IPS DF 6.9 (cell line): ENCODE measurements at regions not wholly inside any gene's neighbourhood (a gene's known extent, or its start where the extent isn't known, plus 50 kb on each side); places are given as distances from the start of the nearest gene placed in this dataset.

Source experiments
- DNase-seq: peaks from one replicate; pipeline ENCODE4 v3.0.0-alpha.2; 2013; ENCODE audit warnings: low read depth, low spot score
- H3K27ac ChIP-seq: one replicate; pipeline ENCODE4 v1.5.1; 2013; ENCODE audit warnings: low read length, control low read depth
- H3K27me3 ChIP-seq: 2 replicates; pipeline ENCODE4 v1.6.1; 2013; ENCODE audit warnings: mild to moderate bottlenecking, low read length; ENCODE audit not compliant: control insufficient read depth, insufficient read depth
- H3K36me3 ChIP-seq: 2 replicates; pipeline ENCODE4 v1.6.1; 2013; ENCODE audit warnings: low read length; ENCODE audit not compliant: control insufficient read depth, insufficient read depth
- H3K4me1 ChIP-seq: 2 replicates; pipeline ENCODE4 v1.6.1; 2013; ENCODE audit warnings: low read length; ENCODE audit not compliant: control insufficient read depth, insufficient read depth
- H3K4me3 ChIP-seq: 2 replicates; pipeline ENCODE4 v1.5.1; 2013; ENCODE audit warnings: mild to moderate bottlenecking, low read length
- H3K9me3 ChIP-seq: 2 replicates; pipeline ENCODE4 v1.6.1; 2013; ENCODE audit warnings: low read length, inconsistent platforms; ENCODE audit not compliant: control insufficient read depth, insufficient read depth
- WGBS: extraction: QIAGEN DNeasy Blood & Tissue Kit; methylation state at CpG from one replicate; pipeline ENCODE4 v1.1.7; 2013; ENCODE audit warnings: mixed read lengths, missing lambda C conversion rate; ENCODE audit not compliant: insufficient read length, insufficient coverage; 5-methylcytosine and 5-hydroxymethylcytosine counted together

- Histone ChIP-seq H3K4me1 (no peaks in the 10 kb centered on the region), H3K27me3 (no peaks in the 10 kb centered on the region), H3K36me3 (no peaks in the 10 kb centered on the region), H3K27ac (no peak overlapping the region), H3K4me3 (no peak overlapping the region), H3K9me3 (no peaks in the 10 kb centered on the region)
- no peak for DNase-seq
- no CpG with 5 or more reads among the region's 1 CpG for WGBS
Observed at GRCh38 chr7:126227643-126228042, 1025.1 kb downstream of the GRM8 start.

- no peaks in the 10 kb centered on the region for H3K9me3 ChIP-seq
- no peak overlapping the region for H3K27ac ChIP-seq
- no peaks in the 10 kb centered on the region for H3K36me3 ChIP-seq
- no peaks in the 10 kb centered on the region for H3K4me1 ChIP-seq
- H3K27me3 ChIP-seq: no peaks in the 10 kb centered on the region
- no peak overlapping the region for H3K4me3 ChIP-seq
- DNase-seq: no peak
Observed at GRCh38 chr7:126227055-126227454, 1025.7 kb downstream of the GRM8 start.

GRCh38 chr7:126223729-126224128, 1029.0 kb downstream of the GRM8 start:
- Histone ChIP-seq H3K4me1 (no peaks in the 10 kb centered on the region), H3K9me3 (no peaks in the 10 kb centered on the region), H3K36me3 (no peaks in the 10 kb centered on the region), H3K27me3 (no peaks in the 10 kb centered on the region), H3K4me3 (no peak overlapping the region), H3K27ac (no peak overlapping the region)
- no peak for DNase-seq
- WGBS: no CpG with 5 or more reads among the region's 3 CpGs

DNA sequence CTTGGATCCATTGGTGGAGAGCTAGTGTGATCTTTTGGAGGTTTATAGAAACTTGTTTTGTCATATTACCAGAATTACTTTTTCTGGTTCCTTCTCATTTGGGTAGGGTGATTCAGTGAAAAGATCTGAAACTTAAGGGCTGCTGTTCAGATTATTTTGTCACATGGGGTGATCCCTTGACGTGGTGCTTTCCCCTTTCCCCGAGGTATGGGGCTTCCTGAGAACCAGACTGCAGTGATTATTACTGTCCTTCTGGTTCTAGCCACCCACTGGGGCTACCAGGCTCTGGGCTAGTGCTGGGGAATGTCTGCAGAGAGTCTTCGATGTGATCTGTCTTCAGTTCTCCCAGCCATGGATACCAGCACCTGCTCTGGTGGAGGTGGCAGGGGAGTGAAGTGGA, 1030.0 kb downstream of the GRM8 start:
- Histone ChIP-seq H3K27ac (no peak overlapping the region), H3K4me1 (no peaks in the 10 kb centered on the region), H3K27me3 (no peaks in the 10 kb centered on the region), H3K36me3 (no peaks in the 10 kb centered on the region), H3K9me3 (no peaks in the 10 kb centered on the region), H3K4me3 (no peak overlapping the region)
- no CpG with 5 or more reads among the region's 3 CpGs for WGBS
- DNase-seq: no peak

GRCh38 chr7:126215785-126216184, 1037.0 kb downstream of the GRM8 start:
- no peaks in the 10 kb centered on the region for H3K4me1 ChIP-seq
- H3K4me3 ChIP-seq: no peak overlapping the region
- H3K9me3 ChIP-seq: no peaks in the 10 kb centered on the region; the same call in 1 of the 2 replicates
- DNase-seq: no peak
- WGBS: no CpG with 5 or more reads among the region's 2 CpGs
- no peaks in the 10 kb centered on the region for H3K27me3 ChIP-seq
- H3K36me3 ChIP-seq: no peaks in the 10 kb centered on the region
- no peak overlapping the region for H3K27ac ChIP-seq

GRCh38 chr7:126213876-126214275, 1038.9 kb downstream of the GRM8 start:
- H3K36me3 ChIP-seq: no peaks in the 10 kb centered on the region
- DNase-seq: no peak
- WGBS: no CpG with 5 or more reads among the region's 1 CpG

GRCh38 chr7:126211875-126212274, 1040.9 kb downstream of the GRM8 start:
- Histone ChIP-seq H3K9me3 (no peaks in the 10 kb centered on the region; the same call in 1 of the 2 replicates), H3K4me1 (no peaks in the 10 kb centered on the region), H3K4me3 (no peak overlapping the region), H3K27me3 (no peaks in the 10 kb centered on the region), H3K36me3 (no peaks in the 10 kb centered on the region), H3K27ac (no peak overlapping the region)
- DNase-seq: no peak

More at GRCh38 chr7:126213876-126214275, 1038.9 kb downstream of the GRM8 start:
- Histone ChIP-seq H3K27me3 (no peaks in the 10 kb centered on the region), H3K4me1 (no peaks in the 10 kb centered on the region), H3K27ac (no peak overlapping the region), H3K4me3 (no peak overlapping the region), H3K9me3 (no peaks in the 10 kb centered on the region; the same call in 1 of the 2 replicates)

DNA sequence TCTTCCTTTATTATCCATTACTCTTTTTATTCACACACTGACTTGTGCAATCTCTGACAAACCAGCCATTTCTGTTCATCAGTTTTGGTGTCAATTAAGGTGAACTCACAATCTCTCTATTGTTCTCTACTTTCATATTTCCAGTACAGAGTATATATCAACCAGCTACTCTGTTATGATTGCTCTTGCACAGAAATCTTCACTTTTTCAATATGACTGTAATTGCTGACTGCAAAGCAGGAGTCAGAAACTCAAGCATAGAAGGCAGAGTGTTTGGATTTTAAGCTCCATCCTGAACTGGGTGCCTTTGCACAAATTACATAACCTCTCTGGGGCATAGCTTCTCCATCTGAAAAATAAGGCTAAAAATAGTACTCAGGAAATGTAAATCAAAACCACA, 1042.0 kb downstream of the GRM8 start:
- no peak for DNase-seq
- Histone ChIP-seq H3K27me3 (no peaks in the 10 kb centered on the region), H3K9me3 (no peaks in the 10 kb centered on the region), H3K4me1 (no peaks in the 10 kb centered on the region), H3K27ac (no peak overlapping the region), H3K4me3 (no peak overlapping the region), H3K36me3 (no peaks in the 10 kb centered on the region)

- Histone ChIP-seq H3K4me3 (no peak overlapping the region), H3K27me3 (no peaks in the 10 kb centered on the region), H3K4me1 (no peaks in the 10 kb centered on the region), H3K9me3 (no peaks in the 10 kb centered on the region), H3K27ac (no peak overlapping the region), H3K36me3 (no peaks in the 10 kb centered on the region)
- DNase-seq: no peak
- no CpG with 5 or more reads among the region's 1 CpG for WGBS
Observed at GRCh38 chr7:126203185-126203584, 1049.6 kb downstream of the GRM8 start.

GRCh38 chr7:126202177-126202576, 1050.6 kb downstream of the GRM8 start:
- Histone ChIP-seq H3K36me3 (no peaks in the 10 kb centered on the region), H3K4me3 (no peak overlapping the region), H3K27ac (no peak overlapping the region), H3K4me1 (no peaks in the 10 kb centered on the region), H3K9me3 (no peaks in the 10 kb centered on the region), H3K27me3 (no peaks in the 10 kb centered on the region)
- DNase-seq: no peak
- no CpG with 5 or more reads among the region's 1 CpG for WGBS

DNA sequence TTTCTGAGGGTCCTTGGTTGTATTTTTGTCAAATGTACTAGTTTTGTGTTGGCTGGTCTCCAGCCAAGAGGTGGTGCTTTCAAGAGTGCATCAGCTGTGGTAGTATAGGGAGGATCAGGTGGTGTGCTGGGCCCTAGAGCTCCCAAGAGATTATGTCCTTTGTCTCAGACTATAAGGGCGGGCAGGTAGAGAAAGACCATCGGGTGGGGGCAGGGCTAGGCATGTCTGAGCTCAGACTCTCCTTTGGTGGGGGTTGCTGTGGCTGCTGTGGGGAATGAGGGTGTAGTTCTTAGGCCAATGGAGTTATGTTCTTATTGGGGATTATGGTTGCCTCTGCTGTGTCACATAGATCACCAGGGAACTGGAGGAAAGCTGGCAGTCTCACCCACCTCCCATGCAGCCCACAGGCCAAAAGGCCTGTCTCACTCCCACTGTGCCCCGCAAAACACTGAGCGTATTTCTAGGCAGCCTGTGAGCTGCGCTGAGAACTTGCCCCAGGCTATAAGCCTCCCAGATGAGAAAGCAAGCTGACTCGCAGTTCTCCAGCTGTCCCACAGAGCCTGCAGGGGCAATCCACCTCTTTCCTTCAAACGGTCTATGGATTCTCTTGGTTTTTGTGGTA, 1066.7 kb downstream of the GRM8 start:
- DNase-seq: no peak
- H3K36me3 ChIP-seq: no peaks in the 10 kb centered on the region
- no CpG with 5 or more reads among the region's 7 CpGs for WGBS
- no peaks in the 10 kb centered on the region for H3K27me3 ChIP-seq
- H3K4me1 ChIP-seq: peaks cover 2% of the 10 kb centered on the region; the same call in 1 of the 2 replicates
- no peaks in the 10 kb centered on the region for H3K9me3 ChIP-seq
- H3K4me3 ChIP-seq: no peak overlapping the region
- H3K27ac ChIP-seq: no peak overlapping the region
